Neural progenitor cell (in vitro differentiated cells): ENCODE measurements at regions not wholly inside any gene's neighbourhood (a gene's known extent, or its start where the extent isn't known, plus 50 kb on each side); places are given as distances from the start of the nearest gene placed in this dataset.

Experiments
- CTCF ChIP-seq: fragments of 200-600 bp; sonication (generic); IDR thresholded peaks from 2 replicates; pipeline ENCODE4 v1.5.1; 2017; ENCODE audit warnings: antibody characterized with exemption, mild to moderate bottlenecking
- EZH2 ChIP-seq: fragments of 200-600 bp; sonication (generic); IDR thresholded peaks from 2 replicates; pipeline ENCODE4 v1.6.1; 2017; ENCODE audit warnings: antibody characterized with exemption, mild to moderate bottlenecking, moderate library complexity
- EZH2phosphoT487 ChIP-seq: fragments of 200-600 bp; sonication (generic); IDR thresholded peaks from 2 replicates; pipeline ENCODE4 v1.6.1; 2017; ENCODE audit warnings: antibody characterized with exemption

DNA sequence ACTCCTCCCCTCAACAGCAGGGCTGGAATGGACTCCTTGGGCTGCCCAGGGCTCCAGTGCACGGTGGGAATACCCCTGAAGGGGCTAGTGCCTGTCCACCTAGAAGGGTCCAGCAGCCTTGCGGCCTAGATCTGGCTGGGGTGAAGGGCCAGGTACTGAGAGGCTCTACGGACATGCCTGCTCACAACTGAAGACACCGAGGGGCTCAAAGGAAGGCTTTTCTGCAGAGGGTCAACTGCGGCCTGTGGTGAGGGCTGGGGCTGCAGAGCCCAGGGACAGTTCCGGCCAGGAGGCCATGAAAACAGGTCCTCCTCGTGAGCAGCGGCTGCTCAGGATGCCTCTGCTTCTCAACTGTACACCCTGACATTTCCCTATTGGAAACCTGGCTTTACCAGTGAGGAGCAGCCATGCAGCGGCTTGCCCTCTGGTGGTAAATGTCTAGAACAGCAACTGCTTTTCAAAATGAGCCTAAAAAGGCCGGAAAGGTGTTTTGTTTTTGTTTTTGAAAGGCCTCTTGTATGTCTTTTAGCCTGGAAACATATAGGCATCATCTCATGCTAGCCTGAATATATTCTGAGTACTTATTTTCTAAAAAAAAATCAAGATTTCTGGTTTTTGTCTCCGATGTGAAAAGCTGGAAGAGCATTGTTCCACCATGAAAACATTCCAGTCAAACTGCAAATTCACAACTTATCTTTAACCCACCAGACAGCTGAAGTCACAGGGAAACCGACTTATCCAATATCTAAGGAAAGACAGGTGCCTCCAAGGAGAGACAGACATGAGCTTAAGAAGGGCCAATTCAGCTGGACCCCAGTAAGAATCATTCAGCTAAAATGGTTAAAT lies 163.4 kb downstream of the KLF13 start:
- TF ChIP-seq CTCF (peak; percentile 90), EZH2 (no peak), EZH2phosphoT487 (no peak)
